Breast epithelium (tissue), 3 donors: ENCODE measurements at regions not wholly inside any gene's neighbourhood (a gene's known extent, or its start where the extent isn't known, plus 50 kb on each side); places are given as distances from the start of the nearest gene placed in this dataset.

Experiments used
- POLR2A ChIP-seq: fragments of 450-650 bp; IDR thresholded peaks from one replicate; pipeline ENCODE4 v1.6.1; 2016; ENCODE audit warnings: antibody characterized with exemption, mild to moderate bottlenecking, moderate library complexity
- TF ChIP-seq, protein P1 (sequence below), 3 donors: fragments of 450-650 bp; IDR thresholded peaks; one replicate each; pipeline ENCODE4 v1.5.1; 2016 to 2017; ENCODE audit warnings: antibody characterized with exemption in 3 of 3, mild to moderate bottlenecking in 3 of 3, moderate library complexity in 3 of 3

DNA sequence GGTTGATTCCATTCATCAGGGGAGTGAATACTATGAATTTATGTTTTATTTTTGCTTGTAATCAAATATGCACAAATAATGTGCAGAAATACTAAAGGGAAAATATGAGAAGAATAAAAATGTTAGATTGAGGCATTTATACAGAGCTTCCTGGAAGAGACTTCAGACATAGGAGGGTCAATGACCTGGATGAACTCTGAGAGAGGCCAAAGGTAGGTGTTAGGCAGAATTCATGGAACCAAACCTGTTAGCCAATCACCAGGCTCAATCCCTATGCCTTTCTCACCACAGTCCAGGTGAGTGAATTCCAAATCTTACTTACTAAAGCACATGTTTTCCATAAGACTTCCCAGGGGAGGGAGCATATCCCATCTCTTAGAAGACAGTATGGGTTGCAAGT lies 130.4 kb upstream of the NTF3 start:
- TF ChIP-seq, protein P1, sequence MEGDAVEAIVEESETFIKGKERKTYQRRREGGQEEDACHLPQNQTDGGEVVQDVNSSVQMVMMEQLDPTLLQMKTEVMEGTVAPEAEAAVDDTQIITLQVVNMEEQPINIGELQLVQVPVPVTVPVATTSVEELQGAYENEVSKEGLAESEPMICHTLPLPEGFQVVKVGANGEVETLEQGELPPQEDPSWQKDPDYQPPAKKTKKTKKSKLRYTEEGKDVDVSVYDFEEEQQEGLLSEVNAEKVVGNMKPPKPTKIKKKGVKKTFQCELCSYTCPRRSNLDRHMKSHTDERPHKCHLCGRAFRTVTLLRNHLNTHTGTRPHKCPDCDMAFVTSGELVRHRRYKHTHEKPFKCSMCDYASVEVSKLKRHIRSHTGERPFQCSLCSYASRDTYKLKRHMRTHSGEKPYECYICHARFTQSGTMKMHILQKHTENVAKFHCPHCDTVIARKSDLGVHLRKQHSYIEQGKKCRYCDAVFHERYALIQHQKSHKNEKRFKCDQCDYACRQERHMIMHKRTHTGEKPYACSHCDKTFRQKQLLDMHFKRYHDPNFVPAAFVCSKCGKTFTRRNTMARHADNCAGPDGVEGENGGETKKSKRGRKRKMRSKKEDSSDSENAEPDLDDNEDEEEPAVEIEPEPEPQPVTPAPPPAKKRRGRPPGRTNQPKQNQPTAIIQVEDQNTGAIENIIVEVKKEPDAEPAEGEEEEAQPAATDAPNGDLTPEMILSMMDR (IDR thresholded peaks at IDR 0.05), result no peak
- no peak for TF ChIP-seq POLR2A
